Upper lobe of left lung (tissue), 6 donors: ENCODE measurements at regions not wholly inside any gene's neighbourhood (a gene's known extent, or its start where the extent isn't known, plus 50 kb on each side); places are given as distances from the start of the nearest gene placed in this dataset.

Source experiments
- ATAC-seq, 2 donors: fragments of 200-7000 bp; cut with Tn5 transposase; one replicate each; pipeline ENCODE4 v1.9.1; 2022; ENCODE audit warnings: mild to moderate bottlenecking in 2 of 2, moderate library complexity in 2 of 2; ENCODE audit not compliant: low FRiP score in 2 of 2
- DNase-seq, 2 donors: peaks; one replicate each; pipeline ENCODE4 v3.0.0-alpha.2; 2019 to 2020
- H3K27ac ChIP-seq, 4 donors: fragments of 200-600 bp; sonication (generic); one replicate each; pipeline ENCODE4 v1.5.1; 2016 to 2019
- H3K27me3 ChIP-seq, 4 donors: fragments of 200-600 bp; sonication (generic); one replicate each; pipeline ENCODE4 v1.5.1; 2017 to 2019
- H3K36me3 ChIP-seq, 4 donors: fragments of 200-600 bp; sonication (generic); one replicate each; pipeline ENCODE4 v1.5.1; 2016 to 2019
- H3K4me1 ChIP-seq, 4 donors: fragments of 200-600 bp; sonication (generic); one replicate each; pipeline ENCODE4 v1.5.1; 2018 to 2019
- H3K4me3 ChIP-seq, 4 donors: fragments of 200-600 bp; sonication (generic); one replicate each; pipeline ENCODE4 v1.5.1; 2017 to 2019; ENCODE audit warnings: mild to moderate bottlenecking in 2 of 4, moderate library complexity in 1 of 4
- H3K9me3 ChIP-seq, 4 donors: fragments of 200-600 bp; sonication (generic); one replicate each; pipeline ENCODE4 v1.5.1; 2018 to 2019
- CTCF ChIP-seq, 6 experiments: fragments of 450-650 bp in 4 of 6; fragments of 200-600 bp in 2 of 6; sonication (generic) in 2 of 6; IDR thresholded peaks; one replicate each; pipeline ENCODE4 v1.5.1; 2016 to 2019; ENCODE audit warnings: antibody characterized with exemption in 6 of 6
- EP300 ChIP-seq, 4 donors: sonication (generic); formaldehyde crosslinking; IDR thresholded peaks; one replicate each; pipeline ENCODE4 v1.5.1; 2017; ENCODE audit warnings: antibody characterized with exemption in 4 of 4, control low read depth in 2 of 4
- POLR2A ChIP-seq, 4 donors: fragments of 450-650 bp; IDR thresholded peaks; one replicate each; pipeline ENCODE4 v1.5.1; 2016 to 2017; ENCODE audit warnings: antibody characterized with exemption in 4 of 4, mild to moderate bottlenecking in 2 of 4
- POLR2AphosphoS5 ChIP-seq, 2 donors: sonication (generic); formaldehyde crosslinking; IDR thresholded peaks; one replicate each; pipeline ENCODE4 v1.5.1; 2017; ENCODE audit warnings: antibody characterized with exemption in 2 of 2
- WGBS, 2 donors: methylation state at CpG; one replicate each; pipeline ENCODE4 v1.1.5; 2017 to 2018; 5-methylcytosine and 5-hydroxymethylcytosine counted together
- donor health status: DM: no; HTN: no; CAD: no; lungs with moderate emphysema.
- donor health status: DM: no; HTN: yes; CAD: no; lungs with severe emphysema.

- Histone ChIP-seq H3K36me3 (no peaks in the 10 kb centered on the region), H3K27ac (no peak overlapping the region), H3K4me3 (no peak overlapping the region), H3K27me3 (no peaks in the 10 kb centered on the region), H3K4me1 (no peaks in the 10 kb centered on the region), H3K9me3 (peaks cover 0 to 6% (median 4%) of the 10 kb centered on the region in 4 donors)
- DNase-seq (no peak), ATAC-seq (no peak)
- TF ChIP-seq POLR2AphosphoS5 (IDR thresholded peaks at IDR 0.05) (no peak), EP300 (IDR thresholded peaks at IDR 0.05) (no peak), POLR2A (IDR thresholded peaks at IDR 0.05) (no peak), CTCF (IDR thresholded peaks at IDR 0.05) (no peak)
- 61 to 73% methylated on average over 3 of the region's 3 CpGs for WGBS, 2 donors
These were observed 362.1 kb downstream of the FOXO1 start for GRCh38 chr13:40304391-40304790.

GRCh38 chr13:40306817-40307216, 359.6 kb downstream of the FOXO1 start:
- Histone ChIP-seq H3K4me3 (no peak overlapping the region), H3K9me3 (peaks cover 0 to 6% (median 4%) of the 10 kb centered on the region in 4 donors), H3K27ac (no peak overlapping the region), H3K36me3 (no peaks in the 10 kb centered on the region), H3K27me3 (no peaks in the 10 kb centered on the region), H3K4me1 (no peaks in the 10 kb centered on the region)
- DNase-seq (no peak), ATAC-seq (no peak)
- TF ChIP-seq EP300 (IDR thresholded peaks at IDR 0.05) (no peak), POLR2A (IDR thresholded peaks at IDR 0.05) (no peak)
- WGBS, 2 donors, result 92 to 93% methylated on average over 2 of the region's 2 CpGs

- 65 to 86% methylated on average over 3 of the region's 3 CpGs for WGBS, 2 donors
- ATAC-seq, result no peak
- no peak for DNase-seq
- Histone ChIP-seq H3K4me3 (no peak overlapping the region), H3K9me3 (peaks cover 0 to 6% (median 4%) of the 10 kb centered on the region in 4 donors), H3K27me3 (no peaks in the 10 kb centered on the region), H3K4me1 (peaks cover 0 to 6% (median 2%) of the 10 kb centered on the region in 4 donors), H3K27ac (no peak overlapping the region), H3K36me3 (no peaks in the 10 kb centered on the region)
- no peak for TF ChIP-seq POLR2AphosphoS5 (IDR thresholded peaks at IDR 0.05)
- TF ChIP-seq POLR2A (IDR thresholded peaks at IDR 0.05), result no peak
- no peak for TF ChIP-seq EP300 (IDR thresholded peaks at IDR 0.05)
- TF ChIP-seq CTCF (IDR thresholded peaks at IDR 0.05), result no peak
These were observed 356.6 kb downstream of the FOXO1 start for GRCh38 chr13:40309881-40310280.

- Histone ChIP-seq H3K27ac (no peak overlapping the region), H3K4me3 (no peak overlapping the region), H3K4me1 (peaks cover 0 to 6% (median 2%) of the 10 kb centered on the region in 4 donors), H3K36me3 (no peaks in the 10 kb centered on the region), H3K9me3 (peaks cover 0 to 5% (median 3%) of the 10 kb centered on the region in 4 donors), H3K27me3 (no peaks in the 10 kb centered on the region)
- DNase-seq, result no peak
- WGBS, 2 donors, result 86 to 90% methylated on average over 7 of the region's 7 CpGs
- TF ChIP-seq POLR2AphosphoS5 (IDR thresholded peaks at IDR 0.05) (no peak), EP300 (IDR thresholded peaks at IDR 0.05) (no peak), CTCF (IDR thresholded peaks at IDR 0.05) (no peak), POLR2A (IDR thresholded peaks at IDR 0.05) (no peak)
- ATAC-seq, result no peak
These were observed 354.9 kb downstream of the FOXO1 start for GRCh38 chr13:40311356-40312101.

- peak in 1 of 2 donors; percentile 47 for TF ChIP-seq POLR2AphosphoS5 (IDR thresholded peaks at IDR 0.05)
- TF ChIP-seq EP300 (IDR thresholded peaks at IDR 0.05), result no peak
- TF ChIP-seq POLR2A (IDR thresholded peaks at IDR 0.05), result no peak
- Histone ChIP-seq H3K9me3 (no peaks in the 10 kb centered on the region), H3K4me1 (peaks cover 0 to 6% (median 2%) of the 10 kb centered on the region in 4 donors), H3K27ac (peak overlapping the region in 3 of 4 donors; percentile 15 to 62 (median 35)), H3K4me3 (no peak overlapping the region), H3K36me3 (no peaks in the 10 kb centered on the region), H3K27me3 (no peaks in the 10 kb centered on the region)
- ATAC-seq, result peak in 1 of 2 donors; percentile 48
- DNase-seq, result no peak
- WGBS, 2 donors, result 66 to 71% methylated on average over 11 to 12 of the region's 12 CpGs
These were observed 352.9 kb downstream of the FOXO1 start for GRCh38 chr13:40313269-40314200.
